ENCODE measurements at regions not wholly inside any gene's neighbourhood (a gene's known extent, or its start where the extent isn't known, plus 50 kb on each side); places are given as distances from the start of the nearest gene placed in this dataset.

DNA sequence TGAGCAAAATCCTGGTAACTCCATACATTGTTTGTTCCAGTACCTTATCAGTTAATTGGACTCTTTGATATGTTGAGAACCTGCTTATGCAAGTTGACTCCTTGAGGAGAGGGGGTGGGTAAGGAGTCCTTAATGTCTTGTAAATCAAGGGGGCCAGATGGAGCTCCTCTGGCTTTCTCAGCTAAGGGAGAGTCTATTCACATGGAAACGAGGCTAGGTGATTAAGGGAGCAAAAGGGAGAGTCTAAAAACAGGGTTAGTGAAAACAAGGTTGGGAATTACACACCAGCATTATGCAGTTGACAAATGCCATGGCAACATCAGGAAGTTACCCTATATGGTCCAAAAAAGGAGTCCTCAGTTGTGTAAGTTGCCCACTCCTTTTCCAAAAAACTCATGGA is 372.8 kb upstream of the HSFY2 start:
- no peak for DNase-seq
- ATAC-seq, result no peak

DNA sequence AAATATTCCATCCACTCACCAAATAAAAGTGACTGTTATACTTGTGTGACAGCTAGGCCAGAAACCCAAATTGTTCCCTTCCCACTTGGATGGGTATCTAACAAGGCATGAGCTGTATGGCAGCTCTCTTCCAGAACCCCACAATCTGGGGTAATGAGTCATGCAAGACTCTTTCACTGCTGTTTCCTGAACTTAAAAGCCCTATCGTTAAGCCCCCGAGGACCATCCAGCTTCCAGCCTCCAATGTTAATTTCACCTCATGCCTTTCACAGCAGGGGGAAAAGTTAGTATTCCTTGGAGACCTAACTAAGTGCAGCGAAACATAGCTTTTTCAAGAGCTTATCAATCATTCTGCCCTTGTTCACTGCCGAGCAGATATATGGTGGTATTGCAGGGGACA is 368.6 kb upstream of the HSFY2 start:
- DNase-seq, result no peak
- no peak for ATAC-seq

DNA sequence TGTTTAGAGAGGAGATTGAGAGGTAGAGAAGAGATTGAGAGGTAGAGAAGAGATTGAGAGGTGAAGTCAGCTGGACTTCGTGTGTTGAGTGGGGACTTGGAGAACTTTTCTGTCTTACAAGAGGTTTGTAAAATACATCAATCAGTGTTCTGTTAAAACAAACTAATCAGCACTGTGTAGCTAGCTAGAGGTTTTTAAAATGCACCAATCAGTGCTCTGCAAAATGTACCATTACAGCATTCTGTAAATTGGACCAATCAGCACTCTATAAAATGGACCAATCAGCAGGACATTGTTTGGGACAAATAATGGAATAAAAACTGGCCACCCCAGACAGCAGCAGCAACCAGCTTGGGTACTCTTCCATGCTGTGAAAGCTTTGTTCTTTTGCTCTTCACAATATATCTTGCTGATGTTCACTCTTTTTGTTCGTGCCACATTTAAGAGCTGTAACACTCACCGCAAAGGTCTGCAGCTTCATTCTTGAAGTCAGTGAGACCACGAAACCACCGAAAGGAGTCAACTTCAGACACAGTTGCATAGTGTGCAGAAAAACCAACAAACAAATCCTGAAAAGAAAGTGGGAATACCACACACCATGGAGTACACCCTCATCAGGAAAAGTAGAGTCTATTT is 366.9 kb upstream of the HSFY2 start:
- DNase-seq, result no peak

DNA sequence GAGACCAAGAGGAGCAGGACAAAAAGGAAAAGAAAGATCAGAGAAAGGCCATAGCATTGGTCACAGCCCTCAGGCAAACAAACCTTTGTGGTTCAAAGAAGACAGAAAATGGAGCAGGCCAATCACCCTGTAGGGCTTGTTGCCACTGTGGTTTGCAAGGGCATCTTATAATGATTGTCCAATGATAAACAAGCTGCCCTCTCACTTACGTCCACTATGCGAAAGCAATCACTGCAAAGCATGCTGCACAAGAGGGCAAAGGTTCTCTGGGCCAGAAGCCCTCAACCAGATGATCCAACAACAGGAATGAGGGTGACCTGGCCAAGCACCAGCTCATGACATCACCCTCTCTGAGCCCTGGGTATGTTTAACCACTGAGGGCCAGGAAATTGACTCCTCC is 360.9 kb upstream of the HSFY2 start:
- no peak for ATAC-seq

More for the DNA sequence above, 366.9 kb upstream of the HSFY2 start:
- ATAC-seq, result no peak

DNA sequence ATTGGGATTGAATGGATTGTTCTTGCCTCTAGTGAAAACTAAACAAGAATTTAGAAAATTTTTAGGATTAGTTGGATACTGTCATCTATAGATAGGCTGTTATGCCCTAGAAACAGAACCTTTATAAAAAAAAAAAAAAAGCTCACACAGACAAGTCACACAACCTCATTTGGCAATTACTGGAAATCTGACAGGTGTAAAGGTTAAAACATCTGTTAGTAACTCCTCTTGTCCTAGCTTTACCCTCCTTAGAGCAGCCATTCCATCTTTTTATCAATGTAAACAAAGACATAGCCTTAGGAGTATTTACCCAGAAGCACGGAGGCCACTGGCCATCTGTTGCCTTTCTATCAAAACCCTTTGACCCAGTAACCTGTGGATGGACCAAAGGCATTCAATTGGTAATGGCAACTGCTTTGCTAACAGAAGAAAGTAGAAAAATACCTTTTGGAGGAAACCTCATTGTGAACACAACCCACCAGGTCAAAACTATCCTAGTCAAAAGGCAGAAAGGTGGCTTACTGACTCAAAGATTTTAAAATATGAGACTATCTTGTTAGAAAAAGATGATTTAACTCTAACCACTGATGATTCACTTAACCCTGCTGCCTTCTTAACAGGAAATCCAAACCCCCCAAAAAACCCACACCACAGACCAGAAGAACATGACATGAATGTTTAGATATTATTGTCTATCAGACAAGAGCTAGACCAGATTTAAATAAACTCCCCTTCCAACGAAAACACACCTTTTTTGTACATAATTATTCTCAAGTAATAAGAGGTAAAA is 357.2 kb upstream of the HSFY2 start:
- ATAC-seq, result peak; percentile 81
- DNase-seq, result peak; percentile 4

More for the DNA sequence above, 360.9 kb upstream of the HSFY2 start:
- DNase-seq, result no peak

DNA sequence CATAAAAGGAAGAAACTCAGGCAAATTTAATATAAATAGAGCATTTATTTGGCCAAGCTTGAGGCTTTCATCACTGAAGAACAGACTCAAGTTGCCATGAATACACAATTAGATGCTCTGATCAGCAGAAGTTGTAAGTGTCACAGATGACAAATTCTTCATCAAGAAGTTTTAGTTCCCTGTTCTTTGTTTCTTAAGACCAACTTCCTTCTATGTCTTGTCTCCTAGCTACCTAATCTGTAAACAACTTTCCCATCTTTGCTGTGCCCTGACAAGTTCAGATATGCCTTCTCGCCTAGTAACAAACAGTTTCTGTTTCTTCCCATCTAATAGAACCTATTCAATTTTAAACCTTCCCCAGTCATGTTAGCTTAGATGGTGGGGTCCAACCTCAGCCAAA is 353.4 kb upstream of the HSFY2 start:
- no peak for ATAC-seq
- no peak for DNase-seq

DNA sequence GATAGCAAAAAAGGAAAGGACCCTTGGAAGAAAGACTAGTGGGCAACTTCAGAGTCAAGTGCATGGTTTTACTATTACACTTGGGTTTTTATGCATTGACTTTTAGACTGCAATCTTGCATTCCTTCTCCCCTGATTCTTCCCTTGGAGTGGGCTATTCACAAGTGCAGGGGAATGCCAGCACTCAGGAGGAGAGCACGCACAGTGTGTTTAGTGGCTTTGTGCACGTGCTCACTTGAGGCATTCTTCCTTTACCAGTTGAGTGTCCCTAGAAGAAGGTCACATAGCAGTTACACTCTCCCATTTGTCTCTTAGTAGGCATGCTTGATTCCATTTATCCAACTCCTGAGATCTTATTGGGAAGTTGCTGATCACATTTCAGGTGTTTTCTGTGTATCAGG is 351.1 kb upstream of the HSFY2 start:
- DNase-seq, result no peak
- no peak for ATAC-seq

DNA sequence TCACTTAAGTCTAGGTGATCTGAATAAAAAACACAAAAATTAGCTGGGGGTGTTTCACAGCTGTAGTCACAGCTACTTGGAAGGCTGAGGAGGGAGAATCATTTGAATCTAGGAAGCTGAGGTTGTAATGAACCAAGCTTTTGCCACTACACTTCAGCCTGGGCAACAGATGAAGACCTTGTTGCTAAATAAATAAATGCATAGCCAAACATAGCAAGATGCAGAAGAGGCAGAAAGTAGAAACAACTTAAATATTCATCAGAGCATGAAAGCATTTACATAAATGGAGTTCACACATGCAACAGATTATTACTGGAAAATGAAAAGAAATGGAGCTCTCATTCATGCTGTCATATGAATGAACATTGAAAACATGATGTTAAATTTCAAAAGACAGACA is 348.9 kb upstream of the HSFY2 start:
- no peak for ATAC-seq
- DNase-seq, result no peak

DNA sequence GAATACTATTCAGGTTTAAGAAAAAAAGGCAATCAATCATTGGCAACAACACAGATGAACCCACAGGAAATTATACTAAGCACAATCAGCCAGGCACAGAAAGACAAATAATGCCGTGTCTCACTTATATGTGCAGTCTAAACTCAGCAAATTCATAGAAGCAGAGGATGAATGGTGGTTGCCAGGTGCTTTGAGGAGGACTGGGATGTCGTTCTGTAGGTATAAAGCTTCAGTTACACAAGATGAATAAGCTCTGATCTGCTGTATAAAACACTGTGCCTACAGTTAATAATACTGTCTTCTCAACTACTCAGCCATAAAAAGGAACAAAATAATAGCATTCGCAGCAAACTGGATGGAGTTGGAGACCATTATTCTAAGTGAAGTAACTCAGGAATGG is 324.8 kb upstream of the HSFY2 start:
- ATAC-seq (no peak), DNase-seq (no peak)

DNA sequence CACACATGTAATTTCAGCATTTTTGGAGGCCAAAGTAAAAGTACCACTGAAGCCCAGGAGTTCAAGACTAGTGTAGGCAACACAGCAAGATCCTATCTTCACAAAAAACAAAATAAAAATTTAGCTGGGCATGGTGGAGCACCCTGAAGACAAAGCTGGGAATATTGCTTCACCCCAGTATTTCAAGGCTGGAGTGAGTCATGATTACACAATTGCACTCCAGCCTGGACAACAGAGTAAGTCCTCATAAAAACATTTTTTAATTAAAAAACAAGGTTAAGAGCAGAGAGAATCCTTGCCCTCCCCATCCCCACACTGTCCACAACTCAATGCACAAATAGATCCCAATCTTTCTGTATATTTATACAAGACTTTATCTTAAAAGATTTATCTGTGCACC is 321.9 kb upstream of the HSFY2 start:
- ATAC-seq, result no peak
- no peak for DNase-seq

DNA sequence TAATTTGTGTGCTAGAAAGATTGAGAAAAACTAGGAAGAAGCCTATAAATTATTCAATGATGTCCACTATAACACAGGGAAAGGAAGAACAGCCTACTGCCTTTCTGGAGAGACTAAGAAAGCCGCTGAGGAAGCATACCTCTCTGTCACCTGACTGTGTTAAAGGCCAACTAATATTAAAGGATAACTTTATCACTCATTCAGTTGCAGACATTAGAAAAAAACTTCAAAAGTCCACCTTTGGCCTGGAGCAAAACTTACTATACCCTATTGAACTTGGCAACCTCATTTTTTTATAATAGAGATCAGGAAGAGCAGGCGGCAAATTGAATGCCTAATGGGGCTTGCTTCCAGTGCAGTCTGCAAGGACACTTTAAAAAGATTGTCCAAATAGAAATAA is 309.5 kb upstream of the HSFY2 start:
- ATAC-seq, result no peak
- no peak for DNase-seq

DNA sequence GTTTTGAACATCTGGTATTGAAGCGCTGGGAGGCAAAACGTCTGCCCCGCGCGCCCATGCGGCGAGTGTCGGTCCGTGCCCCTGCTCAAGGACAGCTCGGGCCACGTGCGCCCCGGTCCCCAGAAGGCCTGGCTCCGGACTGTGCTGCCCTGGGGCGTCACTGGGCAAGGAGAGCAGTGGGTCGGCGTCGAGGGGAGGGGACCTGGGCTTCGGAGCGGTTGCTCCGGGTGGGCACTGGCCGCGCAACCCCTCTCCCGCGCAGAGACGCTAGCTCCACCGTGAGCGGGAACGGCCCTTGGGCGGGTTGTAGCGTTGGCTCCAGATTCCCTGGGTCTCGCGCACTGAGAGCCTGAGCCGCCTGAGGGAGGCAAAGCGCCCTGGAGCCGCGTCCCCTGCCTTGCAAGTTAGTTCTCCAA is 304.2 kb upstream of the HSFY2 start:
- ATAC-seq, result peak; percentile 20

DNA sequence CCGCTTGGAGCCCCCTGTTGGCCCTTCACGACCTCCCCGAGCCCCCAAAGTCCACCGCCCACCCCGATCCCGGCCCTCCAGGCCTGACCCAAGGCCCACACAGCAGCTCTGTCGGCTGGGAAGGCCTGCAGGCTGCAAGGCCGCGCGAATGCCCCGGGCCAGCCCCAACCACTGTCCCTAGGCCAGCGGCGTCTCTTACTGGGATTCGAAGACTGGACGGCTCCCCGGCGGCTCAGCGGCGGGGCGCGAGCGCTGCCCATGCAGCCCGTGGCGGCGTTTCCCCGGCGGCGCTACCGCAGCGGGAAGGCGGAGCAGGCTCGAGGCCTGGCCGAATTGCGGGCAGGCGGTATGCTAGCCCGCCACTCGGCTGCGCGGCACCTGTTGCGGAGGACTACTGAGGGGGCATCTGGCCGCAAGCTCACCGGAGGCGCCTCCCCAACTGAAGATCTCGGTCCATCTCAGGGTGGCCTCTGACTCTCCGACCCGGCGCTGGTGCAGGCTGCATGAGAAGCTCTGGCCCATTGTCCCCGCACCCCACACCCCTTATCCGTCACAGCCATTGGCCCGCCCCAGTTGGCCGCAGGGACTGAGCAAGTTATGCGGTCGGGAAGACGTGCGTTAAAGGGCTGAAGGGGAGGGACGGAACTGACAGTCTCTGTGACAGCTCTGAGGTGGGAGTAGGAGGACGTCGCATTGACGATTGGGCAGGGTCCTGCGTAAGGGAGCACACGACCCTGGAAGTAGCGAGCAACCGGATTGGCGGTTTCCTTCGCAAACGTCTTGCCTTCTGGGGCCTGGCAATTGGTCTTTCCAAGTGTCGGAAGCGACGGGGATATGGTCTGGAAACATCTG is 303.5 kb upstream of the HSFY2 start:
- ATAC-seq, result peak; percentile 91
- DNase-seq, result peak; percentile 52

More for the DNA sequence above, 304.2 kb upstream of the HSFY2 start:
- peak; percentile 23 for DNase-seq

DNA sequence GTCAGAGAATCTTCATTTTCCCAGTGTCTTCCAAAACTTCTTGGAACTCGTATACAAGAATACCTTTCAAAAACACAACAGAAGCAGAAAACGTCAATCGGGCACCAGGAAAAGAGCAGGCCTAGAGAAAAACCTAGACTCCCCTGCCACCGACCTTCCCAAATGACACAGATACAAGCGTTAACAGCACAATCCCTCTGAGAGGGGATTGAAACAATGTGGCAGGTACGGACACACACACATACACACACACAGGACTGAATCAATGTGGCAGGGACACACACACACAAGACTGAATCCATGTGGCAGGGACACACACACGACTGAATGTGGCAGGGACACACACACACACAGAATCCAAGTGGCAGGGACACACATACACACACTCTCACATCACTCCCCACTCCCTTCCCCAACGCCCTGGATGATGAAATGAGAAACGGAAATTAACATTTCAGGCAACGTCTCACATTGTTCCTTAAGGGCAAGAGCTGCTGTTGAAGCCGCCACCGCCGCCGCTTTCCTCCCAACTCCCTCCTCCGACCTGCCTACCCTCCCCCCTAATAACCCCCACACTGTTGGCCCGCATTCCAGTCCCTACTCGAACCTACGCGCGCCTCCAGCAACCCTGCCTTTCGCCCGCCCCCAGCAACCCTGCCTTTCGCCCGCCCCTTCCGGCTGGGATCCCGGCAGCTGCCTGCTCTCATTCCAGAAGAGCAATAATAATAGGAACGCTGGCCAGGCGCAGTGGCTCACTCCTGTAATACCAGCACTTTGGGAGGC is 302.1 kb upstream of the HSFY2 start:
- DNase-seq (peak; percentile 60), ATAC-seq (peak; percentile 61)

DNA sequence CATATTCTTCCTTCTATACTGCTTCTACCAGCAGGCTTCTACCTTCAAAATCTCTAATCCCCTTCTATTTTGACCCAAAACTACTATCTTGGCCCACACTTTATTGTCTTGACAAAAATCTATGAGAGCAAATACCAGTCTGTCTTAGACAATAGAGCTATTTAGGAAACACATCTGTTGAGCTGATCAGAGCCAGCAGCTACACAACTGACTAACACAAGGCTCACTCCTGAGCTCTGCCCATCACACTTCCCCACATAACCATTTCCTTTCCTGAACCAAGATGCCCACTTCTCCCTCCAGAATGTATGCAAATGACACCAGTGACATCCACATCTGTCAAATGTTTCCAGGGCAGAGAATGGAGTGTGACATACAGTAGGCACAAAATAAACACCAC is 293.9 kb upstream of the HSFY2 start:
- DNase-seq, result no peak
- no peak for ATAC-seq

DNA sequence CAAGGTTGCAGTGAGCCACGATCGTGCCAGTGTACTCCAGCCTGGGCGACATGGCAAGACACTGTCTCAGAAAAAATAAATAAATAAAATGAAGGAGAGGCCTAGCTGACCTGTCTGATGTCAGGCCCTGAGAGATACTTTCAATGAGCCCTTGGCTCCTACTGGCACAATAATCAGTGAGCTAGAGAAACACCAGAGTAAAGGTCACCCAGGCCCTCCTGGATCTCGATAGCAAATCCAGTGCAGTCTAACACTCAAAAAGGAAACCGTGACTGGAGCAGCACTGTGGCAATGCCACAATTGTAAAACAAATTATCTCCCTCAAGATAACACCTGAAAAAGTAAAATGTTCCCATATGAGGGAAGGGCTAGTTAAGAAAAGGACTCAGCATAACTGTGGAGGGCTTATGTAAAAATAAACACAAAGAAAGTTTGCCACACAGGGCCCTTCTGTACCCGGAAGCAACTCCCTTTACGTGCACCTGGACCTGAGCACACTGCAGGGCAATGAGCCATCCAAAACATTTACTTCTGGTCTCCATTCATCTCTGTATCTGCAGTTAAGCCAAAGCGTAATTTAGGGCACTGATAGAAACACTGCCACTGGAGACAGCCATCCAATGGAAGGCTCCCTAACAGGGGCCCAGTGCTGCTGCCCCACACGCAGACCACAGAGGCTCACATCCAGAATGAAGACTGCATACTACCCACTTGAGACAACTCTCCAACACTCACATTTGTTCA is 293.1 kb upstream of the HSFY2 start:
- DNase-seq (no peak), ATAC-seq (no peak)

DNA sequence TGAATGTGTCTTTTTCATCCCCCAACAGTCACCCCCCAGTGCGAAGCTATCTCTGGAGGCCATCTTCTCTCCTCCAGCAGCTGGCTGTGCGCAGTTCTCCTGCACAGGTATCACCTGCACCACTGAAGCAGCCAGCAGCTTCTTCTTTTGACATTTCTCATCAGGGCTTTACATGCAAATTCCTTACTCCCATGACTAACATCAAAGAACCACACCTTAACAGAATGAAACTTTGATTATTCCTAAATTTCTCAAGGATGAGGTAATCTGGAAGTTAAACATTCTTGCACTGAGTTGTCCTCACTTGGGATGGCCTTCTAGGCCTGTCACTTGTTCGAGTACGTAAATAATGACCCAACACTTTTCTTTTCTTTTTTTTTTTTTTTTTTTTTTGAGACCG is 291.6 kb upstream of the HSFY2 start:
- no peak for ATAC-seq

DNA sequence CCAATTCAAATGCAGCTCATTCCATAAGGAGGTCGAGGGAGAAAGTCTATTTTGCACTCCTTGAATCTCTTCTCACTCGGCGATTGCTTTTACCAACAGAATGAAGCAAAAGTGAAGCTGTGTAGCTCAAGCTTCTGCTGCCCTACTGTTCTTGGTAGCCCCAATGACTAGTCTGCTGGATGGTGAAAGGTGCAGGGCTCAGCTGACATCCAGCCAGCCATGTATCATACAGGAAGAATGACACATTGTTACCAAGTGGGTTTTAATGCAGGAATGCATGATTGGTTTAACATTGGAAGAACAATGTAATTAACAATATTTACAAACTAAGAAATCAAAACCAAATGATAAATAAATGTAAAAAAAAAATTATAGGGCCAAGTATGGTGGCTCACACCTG is 286.2 kb upstream of the HSFY2 start:
- ATAC-seq (no peak), DNase-seq (no peak)

More for the DNA sequence above, 291.6 kb upstream of the HSFY2 start:
- DNase-seq, result no peak

DNA sequence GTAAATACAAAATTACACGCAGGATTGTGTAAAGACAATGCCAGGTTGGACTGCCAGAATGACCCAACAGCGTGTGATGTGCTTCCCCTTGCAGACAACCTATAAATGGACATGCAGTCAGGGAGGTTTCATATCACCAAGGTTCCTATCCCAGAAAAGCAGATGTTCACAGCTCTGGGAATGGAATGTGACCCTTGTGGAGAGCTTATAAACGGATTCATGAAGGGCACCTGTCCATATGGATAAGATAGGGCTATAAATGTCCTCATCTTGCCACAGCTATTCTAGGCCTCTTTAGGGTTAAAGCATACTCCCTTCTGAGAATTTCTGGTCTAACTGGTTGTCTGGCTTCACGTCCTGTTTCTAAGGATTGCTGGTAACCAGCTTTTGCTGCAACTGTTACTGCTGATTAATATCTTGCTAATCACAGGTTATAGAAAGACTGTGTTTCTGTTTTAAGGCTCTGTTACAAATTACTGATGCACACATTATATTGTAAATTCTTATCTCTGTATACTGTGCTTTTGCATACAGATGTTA is 285.4 kb upstream of the HSFY2 start:
- DNase-seq (no peak), ATAC-seq (no peak)

DNA sequence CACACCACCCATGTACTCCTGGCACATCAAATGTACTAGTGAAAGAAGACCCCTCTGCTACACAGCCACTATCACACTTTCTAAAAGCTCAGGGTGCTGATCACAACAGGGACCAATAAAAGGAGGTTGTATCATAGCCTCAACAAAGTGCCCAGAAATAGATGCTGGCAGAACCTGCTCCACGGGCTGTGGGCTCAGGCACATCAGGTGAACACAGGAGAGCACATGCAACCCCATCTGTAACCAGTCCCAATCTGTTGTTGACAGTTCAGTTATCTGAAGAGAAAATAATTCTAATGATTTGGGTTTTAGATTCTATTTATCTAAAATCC is 282.6 kb upstream of the HSFY2 start:
- DNase-seq, result no peak
- no peak for ATAC-seq
